Epithelial cell of prostate (primary cell): ENCODE measurements at regions not wholly inside any gene's neighbourhood (a gene's known extent, or its start where the extent isn't known, plus 50 kb on each side); places are given as distances from the start of the nearest gene placed in this dataset.

Source experiments
- DNase-seq: peaks from one replicate; pipeline ENCODE4 v3.0.0-alpha.2; 2011; ENCODE audit warnings: low read depth, low spot score
- H3K27ac ChIP-seq: fragments of 450-650 bp; 2 replicates; pipeline ENCODE4 v1.5.1; 2017; ENCODE audit warnings: mild to moderate bottlenecking

GRCh38 chr6:1481286-1481685, 91.9 kb downstream of the FOXF2 start:
- no peak for DNase-seq
- peak overlapping the region; percentile 24 for H3K27ac ChIP-seq

- no peak for DNase-seq
- no peak overlapping the region for H3K27ac ChIP-seq
These were observed 93.2 kb downstream of the FOXF2 start for GRCh38 chr6:1482381-1483166.

- peak overlapping the region; percentile 28 for H3K27ac ChIP-seq
- peak; percentile 80 for DNase-seq
These were observed 96.3 kb downstream of the FOXF2 start for GRCh38 chr6:1485678-1486077.

GRCh38 chr6:1486387-1486786, 97.0 kb downstream of the FOXF2 start:
- peak overlapping the region; percentile 28 for H3K27ac ChIP-seq
- DNase-seq, result peak; percentile 37

- no peak overlapping the region for H3K27ac ChIP-seq
- no peak for DNase-seq
These were observed 97.9 kb downstream of the FOXF2 start for GRCh38 chr6:1487239-1487638.

GRCh38 chr6:1491025-1491424, 101.6 kb downstream of the FOXF2 start:
- no peak for DNase-seq
- H3K27ac ChIP-seq, result no peak overlapping the region

- no peak for DNase-seq
- no peak overlapping the region for H3K27ac ChIP-seq
These were observed 102.4 kb downstream of the FOXF2 start for GRCh38 chr6:1491591-1492319.

GRCh38 chr6:1494671-1495070, 105.3 kb downstream of the FOXF2 start:
- no peak for DNase-seq
- no peak overlapping the region for H3K27ac ChIP-seq

- DNase-seq, result no peak
- H3K27ac ChIP-seq, result no peak overlapping the region
These were observed 106.0 kb downstream of the FOXF2 start for GRCh38 chr6:1495344-1495743.

- H3K27ac ChIP-seq, result no peak overlapping the region
- DNase-seq, result no peak
These were observed 106.7 kb downstream of the FOXF2 start for GRCh38 chr6:1496092-1496491.

GRCh38 chr6:1496836-1497760, 107.7 kb downstream of the FOXF2 start:
- no peak overlapping the region for H3K27ac ChIP-seq
- DNase-seq, result no peak

GRCh38 chr6:1497761-1498105, 108.4 kb downstream of the FOXF2 start:
- DNase-seq, result no peak
- no peak overlapping the region for H3K27ac ChIP-seq

- no peak for DNase-seq
- H3K27ac ChIP-seq, result no peak overlapping the region
These were observed 109.2 kb downstream of the FOXF2 start for GRCh38 chr6:1498491-1499113.

- no peak for DNase-seq
- H3K27ac ChIP-seq, result no peak overlapping the region
These were observed 109.9 kb upstream of the FOXC1 start for GRCh38 chr6:1499777-1500176.

GRCh38 chr6:1500913-1501312, 108.8 kb upstream of the FOXC1 start:
- no peak for DNase-seq
- H3K27ac ChIP-seq, result no peak overlapping the region

GRCh38 chr6:1502041-1502440, 107.7 kb upstream of the FOXC1 start:
- H3K27ac ChIP-seq, result no peak overlapping the region
- no peak for DNase-seq

GRCh38 chr6:1503811-1504210, 105.9 kb upstream of the FOXC1 start:
- no peak for DNase-seq
- no peak overlapping the region for H3K27ac ChIP-seq

GRCh38 chr6:1504465-1504864, 105.2 kb upstream of the FOXC1 start:
- no peak for DNase-seq
- H3K27ac ChIP-seq, result no peak overlapping the region

GRCh38 chr6:1507251-1507650, 102.5 kb upstream of the FOXC1 start:
- DNase-seq, result no peak

GRCh38 chr6:1509241-1509640, 100.5 kb upstream of the FOXC1 start:
- no peak for DNase-seq
- H3K27ac ChIP-seq, result no peak overlapping the region

More at GRCh38 chr6:1507251-1507650, 102.5 kb upstream of the FOXC1 start:
- H3K27ac ChIP-seq, result no peak overlapping the region
